ENCODE measurements at regions not wholly inside any gene's neighbourhood (a gene's known extent, or its start where the extent isn't known, plus 50 kb on each side); places are given as distances from the start of the nearest gene placed in this dataset.

DNA sequence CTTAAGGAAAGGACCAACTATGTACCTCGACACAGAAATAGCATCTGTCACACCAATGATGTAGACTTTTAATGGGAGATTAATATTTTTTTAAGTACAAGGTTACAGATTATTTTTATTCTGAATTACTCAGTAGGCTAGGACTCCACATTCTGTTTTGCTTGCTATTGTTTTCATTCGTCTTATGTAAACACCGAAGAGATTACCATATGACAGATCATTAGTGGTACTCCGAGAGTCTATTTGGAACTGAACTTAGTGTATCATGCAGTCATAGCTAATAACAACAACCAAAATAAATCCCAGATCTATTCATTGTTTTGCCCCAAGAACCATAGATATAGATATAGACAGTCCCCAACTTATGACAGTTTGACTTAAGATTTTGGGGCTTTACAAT, 139.7 kb upstream of the SPRY1 start:
- Histone ChIP-seq H3K9me3 (replicated peaks in 1 of 3) (peaks cover 0 to 2% (median 0%) of the 10 kb centered on the region in 3 donors), H3K4me1 (replicated peaks in 1 of 2) (peaks cover 3 to 23% of the 10 kb centered on the region in 2 donors), H3K36me3 (replicated peaks in 1 of 2) (no peaks in the 10 kb centered on the region), H3K27ac (no peak overlapping the region), H3K4me3 (no peak overlapping the region), H3K27me3 (no peaks in the 10 kb centered on the region)
- 79 to 87% (median 83%) methylated on average over 4 of the region's 4 CpGs for WGBS, 4 donors
- no peak for TF ChIP-seq POLR2A (IDR thresholded peaks at IDR 0.05)
- TF ChIP-seq, protein P1, sequence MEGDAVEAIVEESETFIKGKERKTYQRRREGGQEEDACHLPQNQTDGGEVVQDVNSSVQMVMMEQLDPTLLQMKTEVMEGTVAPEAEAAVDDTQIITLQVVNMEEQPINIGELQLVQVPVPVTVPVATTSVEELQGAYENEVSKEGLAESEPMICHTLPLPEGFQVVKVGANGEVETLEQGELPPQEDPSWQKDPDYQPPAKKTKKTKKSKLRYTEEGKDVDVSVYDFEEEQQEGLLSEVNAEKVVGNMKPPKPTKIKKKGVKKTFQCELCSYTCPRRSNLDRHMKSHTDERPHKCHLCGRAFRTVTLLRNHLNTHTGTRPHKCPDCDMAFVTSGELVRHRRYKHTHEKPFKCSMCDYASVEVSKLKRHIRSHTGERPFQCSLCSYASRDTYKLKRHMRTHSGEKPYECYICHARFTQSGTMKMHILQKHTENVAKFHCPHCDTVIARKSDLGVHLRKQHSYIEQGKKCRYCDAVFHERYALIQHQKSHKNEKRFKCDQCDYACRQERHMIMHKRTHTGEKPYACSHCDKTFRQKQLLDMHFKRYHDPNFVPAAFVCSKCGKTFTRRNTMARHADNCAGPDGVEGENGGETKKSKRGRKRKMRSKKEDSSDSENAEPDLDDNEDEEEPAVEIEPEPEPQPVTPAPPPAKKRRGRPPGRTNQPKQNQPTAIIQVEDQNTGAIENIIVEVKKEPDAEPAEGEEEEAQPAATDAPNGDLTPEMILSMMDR (IDR thresholded peaks at IDR 0.05), result no peak
- DNase-seq, result no peak
- intact Hi-C loops (cut with DNase I), result no loop called here

DNA sequence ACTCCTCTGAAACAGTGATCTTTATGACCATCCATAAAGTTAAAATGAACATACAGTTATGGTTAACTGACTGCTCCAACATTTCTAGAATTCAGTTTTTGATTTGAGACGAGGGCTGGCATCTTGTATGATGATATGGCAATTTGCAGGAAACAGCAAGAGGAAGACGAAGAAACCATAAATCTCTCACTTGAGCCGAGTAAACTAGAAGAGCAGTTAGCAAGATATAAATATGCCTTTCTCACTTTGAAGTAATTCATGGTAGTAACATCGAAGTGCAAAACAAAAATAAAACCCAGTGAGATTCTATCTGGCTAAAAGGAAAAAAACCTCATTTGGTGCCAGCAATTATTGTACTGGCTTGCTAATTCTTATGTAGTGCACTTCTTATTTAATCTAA, 139.0 kb upstream of the SPRY1 start:
- no peak for DNase-seq
- WGBS, 4 donors, result 44 to 59% (median 51%) methylated on average over 4 of the region's 4 CpGs
- no peaks in the 10 kb centered on the region for H3K9me3 ChIP-seq (replicated peaks in 1 of 3)
- peaks cover 3 to 23% of the 10 kb centered on the region in 2 donors for H3K4me1 ChIP-seq (replicated peaks in 1 of 2)
- no peak for TF ChIP-seq POLR2A (IDR thresholded peaks at IDR 0.05)
- TF ChIP-seq, protein P1 (IDR thresholded peaks at IDR 0.05), result no peak
- H3K27ac ChIP-seq, result no peak overlapping the region
- H3K27me3 ChIP-seq, result no peaks in the 10 kb centered on the region
- no peak overlapping the region for H3K4me3 ChIP-seq
- H3K36me3 ChIP-seq (replicated peaks in 1 of 2), result no peaks in the 10 kb centered on the region
- intact Hi-C loops (cut with DNase I), result no loop called here

DNA sequence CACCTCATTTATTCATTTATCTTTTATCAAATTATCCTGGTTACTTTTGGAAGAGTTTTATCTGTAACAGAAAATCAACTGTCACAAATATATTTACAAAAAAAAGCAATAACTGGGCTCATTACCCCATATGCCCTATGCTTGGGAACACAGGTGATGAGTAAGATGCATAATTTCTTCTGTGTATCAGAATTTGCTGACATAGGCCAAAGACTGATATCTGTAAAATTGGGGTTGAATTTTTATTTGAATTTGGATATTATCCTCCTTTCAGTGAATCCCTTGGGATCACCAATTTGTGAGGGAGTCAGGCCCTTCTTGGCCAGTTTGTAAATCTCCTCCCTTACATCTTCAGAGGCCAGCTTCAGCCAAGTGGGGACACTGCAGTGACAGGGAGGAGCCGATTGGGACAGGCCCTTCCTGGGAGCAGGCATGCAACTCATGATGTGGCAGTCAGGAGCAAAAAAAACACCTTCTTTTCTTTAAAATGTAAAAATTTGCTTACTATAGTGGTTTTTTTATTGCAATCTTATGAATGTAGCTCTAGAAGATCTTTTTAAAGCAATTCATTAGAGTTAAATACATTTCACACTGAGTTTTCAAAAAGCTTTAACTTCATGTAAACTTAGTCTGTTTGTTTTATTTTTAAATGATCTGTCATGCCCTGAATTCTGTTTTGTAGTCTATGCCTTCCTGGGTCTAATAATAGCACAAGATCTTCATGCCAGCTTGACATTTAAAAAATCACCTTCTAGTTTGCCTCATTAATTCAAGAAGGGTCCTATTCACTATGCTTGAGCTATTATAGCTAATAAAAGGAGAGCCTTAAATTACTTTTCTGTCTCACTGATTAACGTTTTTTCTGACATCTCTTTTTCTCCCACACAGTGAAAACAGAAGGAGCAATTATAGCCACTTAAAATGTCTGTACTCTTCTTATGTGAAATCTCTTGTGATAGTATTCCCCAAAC, 136.6 kb upstream of the SPRY1 start:
- H3K27ac ChIP-seq, result no peak overlapping the region
- peaks cover 3 to 23% of the 10 kb centered on the region in 2 donors for H3K4me1 ChIP-seq (replicated peaks in 1 of 2)
- no peak overlapping the region for H3K4me3 ChIP-seq
- 42 to 53% (median 44%) methylated on average over 2 of the region's 2 CpGs for WGBS, 4 donors
- intact Hi-C loops (cut with DNase I), result no loop called here
- no peak for TF ChIP-seq POLR2A (IDR thresholded peaks at IDR 0.05)
- TF ChIP-seq, protein P1 (IDR thresholded peaks at IDR 0.05), result no peak
- no peaks in the 10 kb centered on the region for H3K36me3 ChIP-seq (replicated peaks in 1 of 2)
- no peak for DNase-seq
- no peaks in the 10 kb centered on the region for H3K9me3 ChIP-seq (replicated peaks in 1 of 3)
- H3K27me3 ChIP-seq, result no peaks in the 10 kb centered on the region

DNA sequence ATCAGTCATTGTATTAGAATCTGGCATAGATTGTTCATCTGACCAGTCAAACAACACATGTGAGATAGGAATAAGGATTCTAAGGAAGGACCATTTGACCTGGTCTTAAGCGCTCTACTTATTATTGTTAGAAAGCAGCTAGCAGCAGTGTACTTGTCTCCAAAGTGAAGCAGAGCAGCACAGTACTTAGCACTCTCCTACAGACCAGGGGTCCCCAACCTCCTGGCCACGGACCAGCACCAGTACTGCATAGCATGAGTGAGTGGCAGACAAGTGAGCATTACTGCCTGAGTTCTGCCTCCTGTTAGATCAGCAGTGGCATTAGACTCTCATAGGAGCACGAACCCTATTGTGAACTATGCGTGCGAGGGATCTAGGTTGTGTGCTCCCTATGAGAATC, 135.9 kb upstream of the SPRY1 start:
- intact Hi-C loops (cut with DNase I), result no loop called here
- 92 to 98% (median 94%) methylated on average over 5 of the region's 5 CpGs for WGBS, 4 donors
- H3K27ac ChIP-seq, result no peak overlapping the region
- H3K4me3 ChIP-seq, result no peak overlapping the region
- no peak for DNase-seq
- H3K27me3 ChIP-seq, result no peaks in the 10 kb centered on the region
- TF ChIP-seq, protein P1 (IDR thresholded peaks at IDR 0.05), result no peak
- TF ChIP-seq POLR2A (IDR thresholded peaks at IDR 0.05), result no peak
- no peaks in the 10 kb centered on the region for H3K9me3 ChIP-seq (replicated peaks in 1 of 3)
- peaks cover 3 to 23% of the 10 kb centered on the region in 2 donors for H3K4me1 ChIP-seq (replicated peaks in 1 of 2)
- H3K36me3 ChIP-seq (replicated peaks in 1 of 2), result no peaks in the 10 kb centered on the region

Measured in adrenal gland (tissue), 9 donors.